Stimulated activated CD8-positive, alpha-beta memory T cell treated with anti-CD3 and anti-CD28 coated beads, Interleukin-7, amount 100 ng/mL, for 1 hour (primary cell): ENCODE measurements at regions not wholly inside any gene's neighbourhood (a gene's known extent, or its start where the extent isn't known, plus 50 kb on each side); places are given as distances from the start of the nearest gene placed in this dataset.
"Not testable (repeated sequence)": the region's sequence is repeated elsewhere in the genome, so short reads cannot be mapped to it uniquely, and the experiment has no call there.

Experiments
- DNase-seq, 2 donors: peaks; one replicate each; pipeline ENCODE4 v3.0.0-alpha.2; 2020; ENCODE audit warnings: low read depth in 2 of 2

GRCh38 chr17:30686538-30687479, 137.7 kb downstream of the CRLF3 start:
- DNase-seq, result not testable (repeated sequence)

GRCh38 chr17:30682280-30682679, 142.2 kb downstream of the CRLF3 start:
- not testable (repeated sequence) for DNase-seq

- DNase-seq, result not testable (repeated sequence)
Measured at GRCh38 chr17:30680681-30681080, 143.8 kb downstream of the CRLF3 start.

DNA sequence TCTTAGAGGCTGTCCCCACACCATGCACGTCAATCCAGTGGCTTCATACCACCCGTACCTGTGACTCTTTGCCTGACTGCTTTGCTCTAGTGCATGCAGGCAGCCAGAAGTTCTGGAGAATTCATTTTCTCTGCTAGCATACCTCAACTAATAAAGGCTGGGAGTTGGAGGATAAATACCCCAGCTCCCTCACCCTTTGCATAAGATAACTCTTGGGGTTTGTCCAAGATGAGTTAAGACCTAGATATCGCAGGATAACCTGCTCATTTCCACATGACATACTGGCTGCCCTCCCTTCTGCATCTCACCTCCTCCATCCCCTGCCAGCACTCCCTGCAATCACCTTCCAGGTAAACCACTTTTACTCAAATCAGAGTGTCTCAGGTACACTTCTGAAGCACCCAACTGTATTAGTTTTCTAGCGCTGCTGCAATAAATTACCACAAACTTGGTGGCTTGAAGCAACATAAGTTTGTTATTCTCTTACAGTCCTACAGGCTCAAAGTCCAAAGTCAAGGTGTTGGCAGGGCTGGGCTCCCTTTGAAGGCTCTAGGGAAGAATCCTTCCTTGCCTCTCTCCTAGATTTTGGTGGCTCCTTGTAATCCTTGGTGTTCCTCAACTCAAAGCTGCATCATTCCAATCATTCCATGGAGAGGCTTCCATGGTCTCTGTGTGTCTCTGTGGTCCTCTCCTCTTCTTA, 146.8 kb downstream of the CRLF3 start:
- DNase-seq, result no peak

GRCh38 chr17:30675777-30676492, 148.6 kb downstream of the CRLF3 start:
- DNase-seq, result not testable (repeated sequence)

DNA sequence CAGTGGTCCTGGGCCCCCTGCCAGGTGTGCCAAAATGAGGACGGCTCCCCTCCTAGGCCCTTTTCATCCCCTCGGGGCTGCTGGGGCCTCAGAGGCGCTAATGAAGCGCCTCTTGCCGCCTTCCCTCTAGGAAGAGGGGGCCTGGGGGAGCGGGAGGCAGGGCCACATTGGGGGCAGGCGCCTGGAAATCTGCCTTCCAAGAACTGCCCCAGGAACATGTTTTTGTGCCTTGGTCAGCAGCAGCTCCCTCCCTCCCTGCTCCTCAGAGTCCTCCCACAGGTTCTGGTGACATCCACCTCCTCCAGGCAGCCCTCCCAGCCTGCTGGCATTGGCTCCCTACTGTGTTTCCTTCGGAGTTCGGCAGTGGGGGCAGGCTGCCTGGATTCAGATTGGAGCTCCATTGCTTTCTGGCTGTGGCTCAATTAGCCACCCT, 155.3 kb downstream of the CRLF3 start:
- DNase-seq, result not testable (repeated sequence)

GRCh38 chr17:30668360-30669181, 155.9 kb downstream of the CRLF3 start:
- not testable (repeated sequence) for DNase-seq

DNA sequence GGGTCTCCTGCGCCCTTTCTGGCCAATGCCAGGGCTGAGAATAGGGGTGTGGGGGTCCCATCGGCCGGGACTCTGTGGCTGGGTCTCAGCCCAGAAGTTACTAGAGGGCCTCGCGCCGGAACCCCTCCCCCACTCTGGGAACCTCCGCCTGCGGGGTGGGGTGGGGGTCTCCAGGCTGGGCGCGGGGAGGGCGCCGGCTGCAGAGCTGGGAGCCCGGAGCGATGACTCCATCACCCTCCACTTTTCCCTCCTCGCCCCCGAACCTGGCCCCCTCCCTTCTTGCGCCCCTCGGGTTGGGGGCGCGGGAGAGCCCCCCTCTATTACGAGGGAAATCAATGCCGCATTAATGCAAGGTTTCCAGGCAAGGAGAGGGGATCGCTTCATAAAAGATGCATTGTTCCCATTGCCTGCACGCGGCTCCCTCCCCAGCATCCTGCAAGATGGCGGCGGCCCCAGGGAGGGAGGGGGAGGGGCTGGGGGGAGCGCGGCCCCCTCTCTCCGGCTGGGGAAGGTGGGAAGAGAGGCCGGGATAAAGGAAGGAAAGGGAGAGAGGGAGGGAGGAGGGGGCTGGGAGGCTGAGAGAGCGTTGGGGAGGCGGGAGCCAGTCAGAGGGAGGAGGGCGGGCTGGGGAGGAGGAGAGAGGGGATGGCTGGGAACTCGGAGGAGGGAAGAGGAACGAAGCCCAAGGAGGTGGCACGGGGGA, 156.7 kb downstream of the CRLF3 start:
- DNase-seq, result not testable (repeated sequence)

- DNase-seq, result not testable (repeated sequence)
Measured at GRCh38 chr17:30666838-30667656, 157.4 kb downstream of the CRLF3 start.

- DNase-seq, result not testable (repeated sequence)
Measured at GRCh38 chr17:30663727-30664455, 160.6 kb downstream of the CRLF3 start.

GRCh38 chr17:30657148-30657547, 167.3 kb downstream of the CRLF3 start:
- not testable (repeated sequence) for DNase-seq

GRCh38 chr17:30653038-30653437, 171.5 kb downstream of the CRLF3 start:
- DNase-seq, result not testable (repeated sequence)

DNA sequence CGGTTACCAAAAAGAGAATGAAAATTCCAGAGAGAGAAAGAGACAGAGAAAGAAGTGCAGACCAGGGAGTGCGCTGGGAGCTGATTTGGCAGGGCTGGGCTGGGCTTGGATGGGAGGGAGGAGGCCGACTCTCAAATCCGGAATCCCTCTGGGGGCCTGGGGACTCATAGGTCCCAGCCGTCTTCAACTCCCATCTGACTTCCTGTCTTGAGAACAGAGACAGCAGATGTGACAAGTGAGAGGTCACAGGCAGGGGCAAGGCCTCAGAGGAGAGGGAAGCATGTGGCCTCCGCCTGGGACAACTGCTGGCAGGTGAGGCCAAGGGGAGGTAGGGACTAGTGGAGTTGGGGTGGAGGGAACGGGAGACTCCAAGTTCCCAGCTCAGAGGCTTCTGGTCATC, 172.9 kb downstream of the GOSR1 start:
- DNase-seq, result not testable (repeated sequence)

DNA sequence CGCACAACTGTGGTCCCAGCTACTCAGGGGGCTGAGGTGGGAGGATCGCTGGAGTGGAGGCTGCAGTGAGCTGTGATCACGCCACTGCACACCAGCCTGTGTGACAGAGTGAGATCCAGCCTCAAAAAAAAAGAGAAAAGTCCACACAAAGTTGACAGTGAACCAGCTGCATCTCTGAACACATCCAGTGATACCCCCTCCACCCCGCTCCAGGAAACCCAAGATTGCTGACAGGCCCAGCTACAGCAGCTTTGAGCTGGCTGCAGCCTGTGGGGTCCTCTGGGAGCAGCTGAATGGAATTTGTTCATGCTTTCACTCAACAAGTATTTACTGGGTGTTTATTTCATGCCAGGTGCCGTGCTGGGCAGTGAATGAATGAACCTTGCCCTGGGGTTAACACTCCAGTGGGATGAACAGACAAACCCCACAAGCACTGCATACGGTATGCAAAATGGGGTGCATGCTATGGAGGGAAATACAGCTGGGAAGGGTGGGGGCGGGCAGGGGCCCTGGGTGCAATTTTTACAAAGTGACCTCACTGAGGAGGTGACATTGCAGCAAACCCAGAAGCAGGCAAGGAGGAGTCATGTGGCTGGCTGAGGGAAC, 170.9 kb downstream of the GOSR1 start:
- DNase-seq, result not testable (repeated sequence)

- not testable (repeated sequence) for DNase-seq
Measured at GRCh38 chr17:30645875-30646274, 168.7 kb downstream of the GOSR1 start.

DNA sequence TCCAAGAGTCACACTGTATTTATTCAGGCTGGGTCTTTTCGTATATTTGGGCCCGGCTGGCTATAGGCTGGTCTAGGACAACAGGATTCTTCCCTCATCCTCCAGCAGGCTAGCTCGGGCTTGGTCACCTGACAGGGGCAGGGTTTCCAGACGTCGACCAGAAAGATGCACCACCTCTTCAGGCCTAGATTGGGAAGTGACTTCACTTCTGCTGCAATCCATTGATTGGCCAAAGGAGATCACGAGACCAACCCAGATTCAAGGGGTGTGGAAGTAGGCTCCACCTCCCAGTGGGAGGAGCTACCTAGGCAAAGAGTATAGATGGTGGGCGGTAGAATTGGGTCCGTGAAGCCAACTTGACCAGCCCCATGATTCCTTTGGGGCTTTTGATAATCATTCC, 167.5 kb downstream of the GOSR1 start:
- not testable (repeated sequence) for DNase-seq

DNA sequence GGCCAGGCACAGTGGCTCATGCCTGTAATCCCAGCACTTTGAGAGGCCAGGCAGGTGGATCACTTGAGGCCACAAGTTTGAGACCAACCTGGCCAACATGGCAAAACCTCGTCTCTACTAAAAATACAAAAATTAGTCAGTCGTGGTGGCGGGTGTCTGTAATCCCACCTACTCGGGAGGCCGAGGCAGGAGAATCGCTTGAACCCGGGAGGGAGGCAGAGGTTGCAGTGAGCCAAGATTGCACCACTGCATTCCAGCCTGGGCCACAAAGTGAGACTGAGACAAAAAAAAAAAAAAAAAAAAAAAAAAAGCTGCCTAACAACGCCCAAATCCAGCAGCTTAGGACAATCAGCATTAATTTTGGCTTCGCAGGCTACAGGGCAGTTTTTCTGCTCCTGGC, 167.1 kb downstream of the GOSR1 start:
- DNase-seq, result not testable (repeated sequence)

GRCh38 chr17:30641428-30641827, 164.2 kb downstream of the GOSR1 start:
- not testable (repeated sequence) for DNase-seq
